Tibial artery (tissue), 4 donors: ENCODE measurements at regions not wholly inside any gene's neighbourhood (a gene's known extent, or its start where the extent isn't known, plus 50 kb on each side); places are given as distances from the start of the nearest gene placed in this dataset.

ENCODE experiments used
- DNase-seq, 2 donors: peaks; one replicate each; pipeline ENCODE4 v3.0.0-alpha.2; 2019
- H3K27ac ChIP-seq, 2 donors: fragments of 200-600 bp; sonication (generic) in 1 of 2; 1 replicate in 1 of 2; 2 replicates in 1 of 2; pipeline ENCODE4 v1.5.1; 2018 to 2019; ENCODE audit warnings: mild to moderate bottlenecking in 1 of 2
- H3K27me3 ChIP-seq, 2 donors: fragments of 200-600 bp; sonication (generic) in 1 of 2; one replicate each; pipeline versions ENCODE4 v1.5.1 to v1.6.0; 2016 to 2019
- H3K36me3 ChIP-seq, 3 donors: fragments of 200-600 bp; sonication (generic) in 2 of 3; one replicate each; pipeline ENCODE4 v1.5.1; 2016 to 2019; ENCODE audit warnings: mild to moderate bottlenecking in 2 of 3
- H3K4me1 ChIP-seq, 4 donors: fragments of 200-600 bp; sonication (generic) in 2 of 4; 1 replicate in 3 of 4; 2 replicates in 1 of 4; pipeline ENCODE4 v1.5.1; 2016 to 2019
- H3K4me3 ChIP-seq, 2 donors: fragments of 200-600 bp; sonication (generic) in 1 of 2; 1 replicate in 1 of 2; 2 replicates in 1 of 2; pipeline ENCODE4 v1.5.1; 2018 to 2019; ENCODE audit warnings: mild to moderate bottlenecking in 2 of 2
- H3K9me3 ChIP-seq, 3 donors: fragments of 200-600 bp; sonication (generic) in 1 of 3; one replicate each; pipeline ENCODE4 v1.5.1; 2016 to 2019
- intact Hi-C: fragments of 100-400 bp; cut with DNase I; formaldehyde crosslinking; loops from one replicate; pipeline ENCODE4 v1.15.0; 2023; ENCODE audit warnings: low total_unique reads
- TF ChIP-seq, protein P1 (sequence below), 2 experiments: fragments of 200-600 bp in 1 of 2; fragments of 450-650 bp in 1 of 2; IDR thresholded peaks; one replicate each; pipeline ENCODE4 v1.5.1; 2017 to 2019; ENCODE audit warnings: antibody characterized with exemption in 2 of 2, mild to moderate bottlenecking in 1 of 2, moderate library complexity in 1 of 2

DNA sequence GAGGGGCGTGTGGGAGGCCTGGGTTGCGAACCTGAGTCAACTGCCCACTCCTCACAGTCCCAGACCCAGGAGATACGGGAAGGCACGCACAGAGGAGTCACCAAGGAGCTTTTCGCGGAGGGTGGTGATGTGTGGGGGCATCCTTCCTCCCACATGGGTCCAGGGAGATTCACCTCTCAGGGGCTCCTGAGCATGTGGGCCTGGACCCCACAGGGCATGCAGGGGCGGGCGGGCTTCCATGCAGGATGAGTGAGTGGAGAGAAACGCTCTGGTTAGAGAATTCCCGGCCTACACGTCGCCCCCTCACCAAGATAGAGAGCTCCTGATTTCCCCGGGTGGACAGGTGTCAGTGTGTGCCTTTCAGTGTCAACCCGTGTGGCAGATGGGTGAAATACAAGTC lies 641.7 kb upstream of the FZD8 start:
- no peaks in the 10 kb centered on the region for H3K4me1 ChIP-seq
- no peaks in the 10 kb centered on the region for H3K27me3 ChIP-seq
- H3K36me3 ChIP-seq: no peaks in the 10 kb centered on the region
- intact Hi-C loops: no loop called here
- H3K9me3 ChIP-seq: peaks cover 0 to 22% (median 11%) of the 10 kb centered on the region in 3 donors
- H3K27ac ChIP-seq: no peak overlapping the region
- TF ChIP-seq, protein P1, sequence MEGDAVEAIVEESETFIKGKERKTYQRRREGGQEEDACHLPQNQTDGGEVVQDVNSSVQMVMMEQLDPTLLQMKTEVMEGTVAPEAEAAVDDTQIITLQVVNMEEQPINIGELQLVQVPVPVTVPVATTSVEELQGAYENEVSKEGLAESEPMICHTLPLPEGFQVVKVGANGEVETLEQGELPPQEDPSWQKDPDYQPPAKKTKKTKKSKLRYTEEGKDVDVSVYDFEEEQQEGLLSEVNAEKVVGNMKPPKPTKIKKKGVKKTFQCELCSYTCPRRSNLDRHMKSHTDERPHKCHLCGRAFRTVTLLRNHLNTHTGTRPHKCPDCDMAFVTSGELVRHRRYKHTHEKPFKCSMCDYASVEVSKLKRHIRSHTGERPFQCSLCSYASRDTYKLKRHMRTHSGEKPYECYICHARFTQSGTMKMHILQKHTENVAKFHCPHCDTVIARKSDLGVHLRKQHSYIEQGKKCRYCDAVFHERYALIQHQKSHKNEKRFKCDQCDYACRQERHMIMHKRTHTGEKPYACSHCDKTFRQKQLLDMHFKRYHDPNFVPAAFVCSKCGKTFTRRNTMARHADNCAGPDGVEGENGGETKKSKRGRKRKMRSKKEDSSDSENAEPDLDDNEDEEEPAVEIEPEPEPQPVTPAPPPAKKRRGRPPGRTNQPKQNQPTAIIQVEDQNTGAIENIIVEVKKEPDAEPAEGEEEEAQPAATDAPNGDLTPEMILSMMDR (IDR thresholded peaks at IDR 0.05): no peak
- DNase-seq: no peak
- H3K4me3 ChIP-seq: no peak overlapping the region

DNA sequence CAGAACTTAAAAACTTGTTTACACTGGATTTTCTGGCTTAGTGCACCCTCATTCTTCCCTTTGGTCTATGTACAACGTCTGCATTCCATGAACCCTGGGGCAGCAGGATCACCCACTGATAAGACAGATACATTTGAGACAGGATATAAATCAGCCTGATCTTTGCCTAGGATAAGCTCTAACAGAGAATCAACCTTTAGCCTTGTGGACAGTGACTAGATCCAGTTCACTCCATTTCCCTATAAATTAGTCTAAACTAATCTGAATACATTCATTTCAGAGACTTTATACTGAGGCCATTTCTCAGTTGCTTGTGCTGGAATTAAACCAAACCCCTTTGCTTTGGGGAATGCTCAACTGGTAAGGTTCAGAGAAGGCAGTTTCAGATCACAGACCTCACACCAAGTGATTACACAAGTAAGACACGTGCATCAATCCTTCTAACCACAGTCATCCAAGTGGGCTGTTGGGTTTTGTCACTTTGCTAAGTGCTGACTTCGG lies 639.8 kb upstream of the FZD8 start:
- Histone ChIP-seq H3K27me3 (no peaks in the 10 kb centered on the region), H3K27ac (no peak overlapping the region), H3K36me3 (no peaks in the 10 kb centered on the region), H3K4me3 (no peak overlapping the region), H3K4me1 (no peaks in the 10 kb centered on the region), H3K9me3 (peaks cover 0 to 6% (median 4%) of the 10 kb centered on the region in 3 donors)
- TF ChIP-seq, protein P1 (IDR thresholded peaks at IDR 0.05): no peak
- DNase-seq: no peak
- intact Hi-C loops: no loop called here

GRCh38 chr10:36280890-36281499 lies 638.9 kb upstream of the FZD8 start:
- DNase-seq: no peak
- H3K27me3 ChIP-seq: no peaks in the 10 kb centered on the region
- TF ChIP-seq, protein P1 (IDR thresholded peaks at IDR 0.05): no peak
- no peak overlapping the region for H3K4me3 ChIP-seq
- H3K4me1 ChIP-seq: no peaks in the 10 kb centered on the region
- intact Hi-C loops: no loop called here
- H3K27ac ChIP-seq: no peak overlapping the region
- no peaks in the 10 kb centered on the region for H3K9me3 ChIP-seq
- H3K36me3 ChIP-seq: no peaks in the 10 kb centered on the region

DNA sequence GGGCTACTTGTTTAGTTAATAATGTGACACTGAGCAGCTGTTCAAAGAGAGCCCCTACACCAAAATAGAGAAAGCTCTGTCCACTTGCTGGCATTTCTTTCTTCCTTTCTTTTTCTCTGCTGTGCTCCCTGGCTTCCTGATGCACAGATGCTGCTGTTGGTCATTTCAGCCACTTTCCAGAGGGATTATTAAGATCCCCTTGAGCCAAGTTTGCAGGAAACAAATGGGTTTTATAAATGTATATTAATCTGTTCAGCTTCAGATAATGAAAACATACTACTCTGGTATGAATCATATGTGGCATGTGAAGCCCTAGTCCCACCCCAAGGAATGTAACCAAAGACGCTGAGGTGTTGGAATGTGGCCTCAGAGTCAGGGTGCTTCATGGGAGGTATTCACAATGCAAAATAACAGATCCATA lies 638.2 kb upstream of the FZD8 start:
- DNase-seq: no peak
- no peaks in the 10 kb centered on the region for H3K36me3 ChIP-seq
- no peak overlapping the region for H3K4me3 ChIP-seq
- intact Hi-C loops: no loop called here
- no peaks in the 10 kb centered on the region for H3K9me3 ChIP-seq
- no peaks in the 10 kb centered on the region for H3K4me1 ChIP-seq
- H3K27me3 ChIP-seq: no peaks in the 10 kb centered on the region
- TF ChIP-seq, protein P1 (IDR thresholded peaks at IDR 0.05): no peak
- no peak overlapping the region for H3K27ac ChIP-seq

- Histone ChIP-seq H3K27me3 (no peaks in the 10 kb centered on the region), H3K4me1 (no peaks in the 10 kb centered on the region), H3K27ac (no peak overlapping the region), H3K36me3 (no peaks in the 10 kb centered on the region), H3K9me3 (peaks cover 0 to 4% (median 0%) of the 10 kb centered on the region in 3 donors), H3K4me3 (no peak overlapping the region)
- DNase-seq: no peak
- intact Hi-C loops: no loop called here
- TF ChIP-seq, protein P1 (IDR thresholded peaks at IDR 0.05): no peak
Measured at GRCh38 chr10:36278176-36278575, 636.1 kb upstream of the FZD8 start.
